Caco-2 (cell line): ENCODE measurements at regions not wholly inside any gene's neighbourhood (a gene's known extent, or its start where the extent isn't known, plus 50 kb on each side); places are given as distances from the start of the nearest gene placed in this dataset.

Source experiments
- BruUV-seq: library from RNA; stranded (reverse); fragments of 400-500 nt; replicated peaks from 2 replicates; lab custom pipeline; 2021; lab: Mats Ljungman, UMichigan
- CTCF ChIA-PET: fragments of 300-600 bp; sonication (Branson Sonifier 250); formaldehyde crosslinking; loops from one replicate; lab custom pipeline; 2022; ENCODE audit warnings: antibody characterized with exemption; lab: Charles Lee
- POLR2A ChIA-PET: fragments of 300-600 bp; sonication (Branson Sonifier 250); formaldehyde crosslinking; loops from one replicate; lab custom pipeline; 2022; ENCODE audit warnings: antibody characterized with exemption; lab: Charles Lee
- DNase-seq, 2 experiments: peaks; one replicate each; pipeline versions ENCODE4 v3.0.0 to v3.0.0-alpha.2; 2020 to 2022
- H3K27me3 ChIP-seq: replicated peaks from 2 replicates; pipeline ENCODE4 v1.6.0; 2011; ENCODE audit warnings: low read length; ENCODE audit not compliant: control insufficient read depth, insufficient read depth
- H3K36me3 ChIP-seq: 2 replicates; pipeline ENCODE4 v1.5.1; 2011; ENCODE audit warnings: low read length; ENCODE audit not compliant: control insufficient read depth, insufficient read depth
- H3K4me1 ChIP-seq: fragments of 250-450 bp; sonication (Bioruptor Pico); 2 replicates; pipeline ENCODE4 v1.5.1; 2020; ENCODE audit warnings: mild to moderate bottlenecking
- H3K4me3 ChIP-seq: 2 replicates; pipeline ENCODE4 v1.5.1; 2011; ENCODE audit warnings: low read depth, mild to moderate bottlenecking, control low read depth, low read length
- H3K9me3 ChIP-seq: fragments of 250-450 bp; sonication (Bioruptor Pico); 2 replicates; pipeline ENCODE4 v1.5.1; 2020; ENCODE audit warnings: mild to moderate bottlenecking, moderate library complexity
- H3K27ac Mint-ChIP-seq: one replicate; pipeline ENCODE4 v1.8.0; 2022; ENCODE audit warnings: mixed read lengths; ENCODE audit not compliant: unreplicated experiment
- H3K27me3 Mint-ChIP-seq: one replicate; pipeline ENCODE4 v1.8.0; 2022; ENCODE audit warnings: mixed read lengths; ENCODE audit not compliant: insufficient read depth, unreplicated experiment
- H3K36me3 Mint-ChIP-seq: one replicate; pipeline ENCODE4 v1.8.0; 2022; ENCODE audit warnings: mild to moderate bottlenecking, mixed read lengths; ENCODE audit not compliant: insufficient read depth, unreplicated experiment
- H3K4me1 Mint-ChIP-seq: one replicate; pipeline ENCODE4 v1.8.0; 2022; ENCODE audit warnings: low read depth, mixed read lengths; ENCODE audit not compliant: unreplicated experiment
- H3K4me3 Mint-ChIP-seq: one replicate; pipeline ENCODE4 v1.8.0; 2022; ENCODE audit warnings: mild to moderate bottlenecking, moderate library complexity, mixed read lengths; ENCODE audit not compliant: unreplicated experiment
- H3K9me3 Mint-ChIP-seq: one replicate; pipeline ENCODE4 v1.8.0; 2022; ENCODE audit warnings: mixed read lengths; ENCODE audit not compliant: unreplicated experiment
- intact Hi-C: fragments of 100-400 bp; cut with micrococcal nuclease; formaldehyde crosslinking; loops from one replicate; pipeline ENCODE4 v1.10.0; 2022; ENCODE audit not compliant: unreplicated experiment
- TF ChIP-seq, protein P1 (sequence below), 2 experiments: fragments of 200-600 bp in 1 of 2; IDR thresholded peaks; 1 replicate in 1 of 2; 2 replicates in 1 of 2; pipeline versions ENCODE4 v1.5.1 to v1.8.0; 2011 to 2022; ENCODE audit warnings: antibody characterized with exemption in 1 of 2, control low read depth in 1 of 2, inconsistent platforms in 1 of 2, low read depth in 1 of 2, low read length in 1 of 2, mild to moderate bottlenecking in 1 of 2, moderate library complexity in 1 of 2; ENCODE audit not compliant: insufficient read depth in 1 of 2, severe bottlenecking in 1 of 2, unreplicated experiment in 1 of 2

DNA sequence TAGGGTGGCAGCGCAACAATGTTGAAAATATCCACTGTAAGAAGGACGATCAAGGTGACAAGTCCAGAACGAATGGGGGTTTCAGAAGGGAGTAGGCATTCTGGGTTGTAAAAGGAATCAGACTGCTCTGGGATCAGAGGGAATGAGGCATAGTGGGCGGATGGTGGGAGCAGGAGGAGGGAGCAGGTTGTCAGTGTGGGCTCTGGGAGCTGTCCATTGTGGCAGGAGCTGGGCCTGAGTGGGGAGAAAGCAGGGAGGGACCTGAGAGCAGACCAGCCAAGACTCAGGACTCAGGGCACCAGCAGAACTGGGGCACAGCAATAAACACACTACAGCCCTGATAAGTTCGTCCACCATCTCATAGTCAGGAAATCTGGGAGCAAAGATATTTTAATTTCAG is 292.6 kb upstream of the MKI67 start:
- POLR2A ChIA-PET, result no interaction called here
- no peaks in the 10 kb centered on the region for H3K27me3 ChIP-seq

DNA sequence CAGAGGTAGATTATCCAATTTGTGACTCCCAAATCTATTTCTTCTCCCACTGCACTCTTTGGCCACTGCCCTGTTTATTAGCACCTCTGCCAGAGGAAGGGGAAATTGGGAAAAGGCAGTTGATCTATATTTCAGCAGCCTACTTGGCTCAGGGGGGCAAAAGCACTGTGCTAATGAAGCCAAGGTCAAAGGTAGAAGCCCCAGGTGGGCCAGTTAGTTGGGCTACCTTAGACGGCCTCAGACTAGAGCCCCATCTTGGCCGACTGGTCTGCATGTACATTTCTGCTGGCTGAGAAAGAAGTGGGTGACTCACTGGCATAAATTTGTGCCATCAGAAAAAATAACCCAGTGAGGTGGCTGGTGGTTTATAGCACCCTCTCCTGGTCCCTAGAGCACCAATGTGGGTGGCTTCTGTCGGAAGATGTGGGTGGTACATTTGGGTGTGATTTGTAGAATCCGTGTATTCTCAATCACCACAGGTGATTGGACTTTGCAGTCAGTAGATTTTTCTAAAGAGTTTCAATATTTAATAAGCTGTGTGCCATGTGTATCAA is 293.3 kb upstream of the MKI67 start:
- intact Hi-C loops, result no loop called here
- H3K27me3 Mint-ChIP-seq, result peaks cover 18% of the 10 kb centered on the region

More for the DNA sequence above, 292.6 kb upstream of the MKI67 start:
- H3K4me1 ChIP-seq, result no peaks in the 10 kb centered on the region
- CTCF ChIA-PET, result no interaction called here
- no peaks in the 10 kb centered on the region for H3K4me1 Mint-ChIP-seq
- TF ChIP-seq, protein P1, sequence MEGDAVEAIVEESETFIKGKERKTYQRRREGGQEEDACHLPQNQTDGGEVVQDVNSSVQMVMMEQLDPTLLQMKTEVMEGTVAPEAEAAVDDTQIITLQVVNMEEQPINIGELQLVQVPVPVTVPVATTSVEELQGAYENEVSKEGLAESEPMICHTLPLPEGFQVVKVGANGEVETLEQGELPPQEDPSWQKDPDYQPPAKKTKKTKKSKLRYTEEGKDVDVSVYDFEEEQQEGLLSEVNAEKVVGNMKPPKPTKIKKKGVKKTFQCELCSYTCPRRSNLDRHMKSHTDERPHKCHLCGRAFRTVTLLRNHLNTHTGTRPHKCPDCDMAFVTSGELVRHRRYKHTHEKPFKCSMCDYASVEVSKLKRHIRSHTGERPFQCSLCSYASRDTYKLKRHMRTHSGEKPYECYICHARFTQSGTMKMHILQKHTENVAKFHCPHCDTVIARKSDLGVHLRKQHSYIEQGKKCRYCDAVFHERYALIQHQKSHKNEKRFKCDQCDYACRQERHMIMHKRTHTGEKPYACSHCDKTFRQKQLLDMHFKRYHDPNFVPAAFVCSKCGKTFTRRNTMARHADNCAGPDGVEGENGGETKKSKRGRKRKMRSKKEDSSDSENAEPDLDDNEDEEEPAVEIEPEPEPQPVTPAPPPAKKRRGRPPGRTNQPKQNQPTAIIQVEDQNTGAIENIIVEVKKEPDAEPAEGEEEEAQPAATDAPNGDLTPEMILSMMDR (IDR thresholded peaks at IDR 0.05; ENCODE audit: insufficient read depth in 1 of 2, low read depth in 1 of 2, low read length in 1 of 2, severe bottlenecking in 1 of 2, unreplicated experiment in 1 of 2), result no peak
- no peaks in the 10 kb centered on the region for H3K9me3 Mint-ChIP-seq
- BruUV-seq, result no TSS peak
- DNase-seq, result no peak
- no peaks in the 10 kb centered on the region for H3K36me3 ChIP-seq
- H3K27ac Mint-ChIP-seq, result no peak overlapping the region
- no peaks in the 10 kb centered on the region for H3K9me3 ChIP-seq
- intact Hi-C loops, result no loop called here
- no peak overlapping the region for H3K4me3 ChIP-seq
- no peak overlapping the region for H3K4me3 Mint-ChIP-seq
- H3K36me3 Mint-ChIP-seq, result no peaks in the 10 kb centered on the region
- H3K27me3 Mint-ChIP-seq, result peaks cover 16% of the 10 kb centered on the region

DNA sequence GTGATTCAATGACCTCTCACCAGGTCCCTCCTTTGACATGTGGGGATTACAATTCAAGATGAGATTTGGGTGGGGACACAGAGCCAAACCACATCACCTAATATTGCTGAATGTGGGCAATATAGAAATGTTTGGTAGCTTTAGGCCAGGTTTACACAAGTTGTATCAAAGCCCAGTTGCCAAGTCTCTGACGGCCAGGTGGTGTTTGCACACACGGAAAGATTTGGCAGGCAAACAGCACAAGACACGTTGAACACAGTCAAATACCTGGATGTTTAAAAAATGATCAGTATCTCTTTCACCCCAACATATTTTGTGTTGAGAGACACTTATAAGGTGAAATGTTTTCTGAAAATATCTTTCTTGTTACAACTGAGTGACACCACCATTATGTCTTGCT is 294.4 kb upstream of the MKI67 start:
- Histone ChIP-seq H3K9me3 (no peaks in the 10 kb centered on the region), H3K36me3 (no peaks in the 10 kb centered on the region), H3K4me1 (no peaks in the 10 kb centered on the region), H3K4me3 (no peak overlapping the region), H3K27me3 (no peaks in the 10 kb centered on the region)
- ChIA-PET CTCF (no interaction called here), POLR2A (no interaction called here)
- BruUV-seq, result no TSS peak
- H3K4me3 Mint-ChIP-seq, result no peak overlapping the region
- DNase-seq, result no peak
- H3K36me3 Mint-ChIP-seq, result no peaks in the 10 kb centered on the region
- TF ChIP-seq, protein P1 (IDR thresholded peaks at IDR 0.05; ENCODE audit: insufficient read depth in 1 of 2, low read depth in 1 of 2, low read length in 1 of 2, severe bottlenecking in 1 of 2, unreplicated experiment in 1 of 2), result no peak
- no peaks in the 10 kb centered on the region for H3K4me1 Mint-ChIP-seq
- no peak overlapping the region for H3K27ac Mint-ChIP-seq
- H3K9me3 Mint-ChIP-seq, result no peaks in the 10 kb centered on the region
- peaks cover 23% of the 10 kb centered on the region for H3K27me3 Mint-ChIP-seq
- intact Hi-C loops, result no loop called here

More for the DNA sequence above, 293.3 kb upstream of the MKI67 start:
- Histone ChIP-seq H3K9me3 (no peaks in the 10 kb centered on the region), H3K4me1 (no peaks in the 10 kb centered on the region), H3K27me3 (no peaks in the 10 kb centered on the region), H3K36me3 (no peaks in the 10 kb centered on the region), H3K4me3 (no peak overlapping the region)
- CTCF ChIA-PET, result no interaction called here
- H3K4me1 Mint-ChIP-seq, result no peaks in the 10 kb centered on the region
- no TSS peak for BruUV-seq
- H3K4me3 Mint-ChIP-seq, result no peak overlapping the region
- POLR2A ChIA-PET, result no interaction called here
- no peak for DNase-seq
- no peak overlapping the region for H3K27ac Mint-ChIP-seq
- TF ChIP-seq, protein P1 (IDR thresholded peaks at IDR 0.05; ENCODE audit: insufficient read depth in 1 of 2, low read depth in 1 of 2, low read length in 1 of 2, severe bottlenecking in 1 of 2, unreplicated experiment in 1 of 2), result no peak
- no peaks in the 10 kb centered on the region for H3K36me3 Mint-ChIP-seq
- H3K9me3 Mint-ChIP-seq, result no peaks in the 10 kb centered on the region
